ENCODE measurements at regions not wholly inside any gene's neighbourhood (a gene's known extent, or its start where the extent isn't known, plus 50 kb on each side); places are given as distances from the start of the nearest gene placed in this dataset.

DNA sequence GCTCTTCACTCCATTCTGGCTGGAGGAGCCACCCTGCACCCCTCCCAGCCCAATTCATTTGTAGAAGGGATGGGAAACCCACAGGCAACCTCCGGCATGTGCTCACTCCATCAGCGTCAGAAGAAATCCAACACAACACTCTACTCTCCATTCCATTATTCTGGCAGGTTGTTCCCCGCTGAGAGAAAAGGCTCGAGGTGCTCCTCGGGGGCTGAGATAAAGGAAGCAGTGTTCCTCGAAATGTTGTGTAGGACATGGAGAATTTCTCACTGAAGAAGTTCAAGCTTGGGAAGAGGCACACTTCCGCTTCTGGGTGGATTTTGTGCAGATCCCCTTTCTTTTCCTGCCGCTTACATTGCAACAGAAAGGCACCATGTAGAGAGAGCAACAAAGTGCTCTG is 355.0 kb upstream of the CFAP20DC start:
- Histone ChIP-seq H3K4me3 (ENCODE audit: low read length) (no peak overlapping the region), H3K27ac (ENCODE audit: low read depth, low read length) (no peak overlapping the region), H3K36me3 (ENCODE audit: control insufficient read depth in 2 of 3, insufficient read depth in 3 of 3, low read length in 3 of 3) (no peaks in the 10 kb centered on the region), H3K9me3 (ENCODE audit: control insufficient read depth in 2 of 3, low read length in 3 of 3) (no peaks in the 10 kb centered on the region), H3K27me3 (ENCODE audit: control insufficient read depth in 2 of 2, insufficient read depth in 2 of 2, low read length in 2 of 2) (no peaks in the 10 kb centered on the region), H3K4me1 (ENCODE audit: control insufficient read depth in 2 of 2, insufficient read depth in 2 of 2, low read length in 2 of 2) (peaks cover 0 to 8% of the 10 kb centered on the region in 2 donors)
- H3K9me3 Mint-ChIP-seq: peaks cover 0 to 5% (median 0%) of the 10 kb centered on the region in 11 donors
- POLR2A ChIA-PET: no interaction called here
- intact Hi-C loops (cut with micrococcal nuclease): loop anchor here in 1 of 2 donors (5.0 kb wide), 1 partner anchor 47 kb away; no protein-coding TSS in a partner anchor
- peaks cover 0 to 2% (median 0%) of the 10 kb centered on the region in 5 donors for H3K36me3 Mint-ChIP-seq
- no peak overlapping the region for H3K27ac Mint-ChIP-seq
- peaks cover 11 to 31% (median 21%) of the 10 kb centered on the region in 7 donors for H3K4me1 Mint-ChIP-seq
- no peak overlapping the region for H3K4me3 Mint-ChIP-seq
- no peak for ATAC-seq
- DNase-seq: no peak
- H3K27me3 Mint-ChIP-seq: no peaks in the 10 kb centered on the region
- CTCF ChIA-PET: no interaction called here

DNA sequence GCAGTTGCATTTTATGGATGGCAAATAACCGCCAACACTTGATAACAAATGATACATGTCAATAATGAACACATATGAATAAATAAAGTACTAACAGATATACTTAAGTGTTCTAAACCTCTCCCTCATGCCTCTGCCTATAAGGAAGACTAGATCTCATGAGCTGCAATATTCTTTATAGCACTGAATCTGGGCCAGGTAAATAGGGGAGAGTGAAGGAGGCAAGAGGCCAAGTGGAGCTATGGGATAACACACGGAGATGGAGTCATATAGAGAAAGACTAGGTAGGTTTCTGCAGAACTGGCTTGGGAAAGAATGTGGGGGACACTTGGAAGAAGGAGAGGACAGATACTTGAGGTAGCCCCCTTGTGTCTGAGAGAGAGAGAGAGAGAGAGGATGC is 354.2 kb upstream of the CFAP20DC start:
- no peaks in the 10 kb centered on the region for H3K27me3 ChIP-seq (ENCODE audit: control insufficient read depth in 2 of 2, insufficient read depth in 2 of 2, low read length in 2 of 2)
- H3K36me3 ChIP-seq (ENCODE audit: control insufficient read depth in 2 of 3, insufficient read depth in 3 of 3, low read length in 3 of 3): no peaks in the 10 kb centered on the region
- ATAC-seq (no peak), DNase-seq (no peak)
- no peaks in the 10 kb centered on the region for H3K9me3 ChIP-seq (ENCODE audit: control insufficient read depth in 2 of 3, low read length in 3 of 3)
- CTCF ChIA-PET: interaction anchor here (0.5 kb wide), 1 partner anchor 357 kb away, joined by 3 read pairs; no protein-coding TSS in a partner anchor
- no peak overlapping the region for H3K4me3 ChIP-seq (ENCODE audit: low read length)
- H3K4me1 ChIP-seq (ENCODE audit: control insufficient read depth in 2 of 2, insufficient read depth in 2 of 2, low read length in 2 of 2): peaks cover 0 to 8% of the 10 kb centered on the region in 2 donors
- Mint-ChIP-seq H3K4me3 (no peak overlapping the region), H3K27ac (peak overlapping the region in 1 of 9 donors; percentile 16), H3K4me1 (peaks cover 11 to 31% (median 21%) of the 10 kb centered on the region in 7 donors), H3K27me3 (no peaks in the 10 kb centered on the region), H3K9me3 (peaks cover 0 to 5% (median 0%) of the 10 kb centered on the region in 11 donors), H3K36me3 (peaks cover 0 to 4% (median 0%) of the 10 kb centered on the region in 5 donors)
- intact Hi-C loops (cut with micrococcal nuclease): no loop called here
- POLR2A ChIA-PET: no interaction called here
- no peak overlapping the region for H3K27ac ChIP-seq (ENCODE audit: low read depth, low read length)

DNA sequence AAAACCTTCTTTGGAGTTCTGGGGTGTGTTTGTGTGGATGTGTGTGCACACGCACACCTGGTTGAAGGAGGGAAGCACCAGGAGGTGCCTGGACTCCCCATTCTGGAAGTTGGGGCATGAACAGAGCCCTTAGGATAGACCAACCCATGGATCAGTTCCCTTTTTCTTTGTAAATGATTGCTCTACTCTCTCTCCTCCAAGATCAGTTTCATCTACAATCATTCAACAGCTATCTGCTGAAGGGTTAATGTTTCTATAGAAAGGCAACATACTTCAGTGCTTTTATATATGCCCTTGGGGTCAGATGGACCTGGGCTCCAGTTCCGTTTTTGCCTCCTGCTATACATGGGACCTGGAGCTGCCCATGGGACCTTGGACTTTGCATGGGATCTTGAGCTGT is 352.1 kb upstream of the CFAP20DC start:
- no peak overlapping the region for H3K4me3 ChIP-seq (ENCODE audit: low read length)
- DNase-seq: no peak
- ChIA-PET POLR2A (interaction anchor here (0.6 kb wide), 1 partner anchor 16 kb away, joined by 4 read pairs; no protein-coding TSS in a partner anchor), CTCF (no interaction called here)
- ATAC-seq: no peak
- peaks cover 0 to 5% (median 0%) of the 10 kb centered on the region in 5 donors for H3K36me3 Mint-ChIP-seq
- H3K9me3 ChIP-seq (ENCODE audit: control insufficient read depth in 2 of 3, low read length in 3 of 3): no peaks in the 10 kb centered on the region
- H3K27ac Mint-ChIP-seq: no peak overlapping the region
- H3K4me1 ChIP-seq (ENCODE audit: control insufficient read depth in 2 of 2, insufficient read depth in 2 of 2, low read length in 2 of 2): peaks cover 0 to 3% of the 10 kb centered on the region in 2 donors
- H3K27me3 ChIP-seq (ENCODE audit: control insufficient read depth in 2 of 2, insufficient read depth in 2 of 2, low read length in 2 of 2): no peaks in the 10 kb centered on the region
- H3K36me3 ChIP-seq (ENCODE audit: control insufficient read depth in 2 of 3, insufficient read depth in 3 of 3, low read length in 3 of 3): no peaks in the 10 kb centered on the region
- peaks cover 3 to 14% (median 5%) of the 10 kb centered on the region in 7 donors for H3K4me1 Mint-ChIP-seq
- peaks cover 0 to 4% (median 0%) of the 10 kb centered on the region in 5 donors for H3K27me3 Mint-ChIP-seq
- H3K9me3 Mint-ChIP-seq: peaks cover 0 to 7% (median 2%) of the 10 kb centered on the region in 11 donors
- intact Hi-C loops (cut with micrococcal nuclease): no loop called here
- H3K27ac ChIP-seq (ENCODE audit: low read depth, low read length): no peak overlapping the region
- H3K4me3 Mint-ChIP-seq: no peak overlapping the region

DNA sequence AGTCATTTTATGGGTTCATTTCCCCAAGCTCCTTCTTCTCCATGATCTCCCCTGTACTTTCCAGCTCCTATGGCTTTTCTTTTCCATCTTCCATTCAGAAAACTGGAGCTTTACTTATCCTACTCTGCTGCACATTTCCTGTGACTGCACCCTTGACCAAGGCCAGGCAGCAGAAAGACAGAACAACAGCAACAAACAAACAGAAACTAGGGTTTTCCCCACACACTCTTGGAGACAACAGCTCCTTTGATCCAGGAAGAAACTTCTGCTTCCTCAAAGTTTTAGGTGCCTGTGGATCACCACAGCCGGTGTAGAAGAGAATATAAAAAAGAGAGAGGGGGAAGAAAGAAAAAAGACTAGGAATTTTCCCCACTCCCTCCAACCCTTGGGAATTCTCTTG is 342.3 kb upstream of the CFAP20DC start:
- no peak for ATAC-seq
- Mint-ChIP-seq H3K27ac (peak overlapping the region in 1 of 9 donors; percentile 74), H3K9me3 (peaks cover 0 to 18% (median 5%) of the 10 kb centered on the region in 11 donors), H3K4me1 (peaks cover 0 to 36% (median 19%) of the 10 kb centered on the region in 7 donors), H3K36me3 (peaks cover 0 to 14% (median 10%) of the 10 kb centered on the region in 5 donors), H3K27me3 (peaks cover 0 to 3% (median 0%) of the 10 kb centered on the region in 5 donors), H3K4me3 (no peak overlapping the region)
- Histone ChIP-seq H3K27ac (ENCODE audit: low read depth, low read length) (no peak overlapping the region), H3K9me3 (ENCODE audit: control insufficient read depth in 2 of 3, low read length in 3 of 3) (no peaks in the 10 kb centered on the region), H3K4me3 (ENCODE audit: low read length) (no peak overlapping the region), H3K27me3 (ENCODE audit: control insufficient read depth in 2 of 2, insufficient read depth in 2 of 2, low read length in 2 of 2) (no peaks in the 10 kb centered on the region), H3K36me3 (ENCODE audit: control insufficient read depth in 2 of 3, insufficient read depth in 3 of 3, low read length in 3 of 3) (no peaks in the 10 kb centered on the region), H3K4me1 (ENCODE audit: control insufficient read depth in 2 of 2, insufficient read depth in 2 of 2, low read length in 2 of 2) (no peaks in the 10 kb centered on the region)
- no peak for DNase-seq
- intact Hi-C loops (cut with micrococcal nuclease): no loop called here
- CTCF ChIA-PET: interaction anchor here (0.6 to 1.1 kb wide), 2 partner anchors 11 to 726 kb away, joined by 3 read pairs; no protein-coding TSS in a partner anchor
- POLR2A ChIA-PET: interaction anchor here (0.6 to 1.5 kb wide), 3 partner anchors 11 to 125 kb away, joined by 3 read pairs; no protein-coding TSS in a partner anchor

DNA sequence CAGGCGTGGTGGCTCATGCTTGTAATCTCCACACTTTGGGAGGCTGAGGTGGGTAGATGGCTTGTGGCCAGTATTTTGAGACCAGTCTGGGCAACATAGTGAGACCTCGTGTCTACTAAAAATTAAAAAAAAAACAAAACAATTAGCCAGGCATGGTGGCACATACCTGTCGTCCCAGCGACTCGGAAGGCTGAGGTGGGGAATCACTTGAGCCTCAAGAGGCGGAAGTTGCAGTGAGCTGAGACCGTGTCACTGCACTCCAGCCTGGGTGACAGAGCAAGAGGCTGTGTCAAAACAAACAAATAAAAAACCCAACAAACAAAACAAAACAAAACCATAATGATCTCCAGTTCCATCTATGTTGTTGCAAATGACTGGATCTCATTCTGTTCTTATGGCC is 341.3 kb upstream of the CFAP20DC start:
- intact Hi-C loops (cut with micrococcal nuclease): no loop called here
- H3K4me3 Mint-ChIP-seq: no peak overlapping the region
- H3K27me3 Mint-ChIP-seq: peaks cover 0 to 3% (median 0%) of the 10 kb centered on the region in 5 donors
- peaks cover 2 to 45% (median 29%) of the 10 kb centered on the region in 7 donors for H3K4me1 Mint-ChIP-seq
- H3K36me3 Mint-ChIP-seq: peaks cover 0 to 13% (median 6%) of the 10 kb centered on the region in 5 donors
- ATAC-seq: no peak
- no peak for DNase-seq
- H3K4me1 ChIP-seq (ENCODE audit: control insufficient read depth in 2 of 2, insufficient read depth in 2 of 2, low read length in 2 of 2): no peaks in the 10 kb centered on the region
- peaks cover 0 to 14% (median under 1%) of the 10 kb centered on the region in 11 donors for H3K9me3 Mint-ChIP-seq
- ChIA-PET POLR2A (interaction anchor here (1.5 kb wide), 1 partner anchor 21 kb away, joined by 3 read pairs; no protein-coding TSS in a partner anchor), CTCF (no interaction called here)
- no peak overlapping the region for H3K27ac ChIP-seq (ENCODE audit: low read depth, low read length)
- no peak overlapping the region for H3K4me3 ChIP-seq (ENCODE audit: low read length)
- H3K27me3 ChIP-seq (ENCODE audit: control insufficient read depth in 2 of 2, insufficient read depth in 2 of 2, low read length in 2 of 2): no peaks in the 10 kb centered on the region
- H3K36me3 ChIP-seq (ENCODE audit: control insufficient read depth in 2 of 3, insufficient read depth in 3 of 3, low read length in 3 of 3): no peaks in the 10 kb centered on the region
- H3K27ac Mint-ChIP-seq: peak overlapping the region in 1 of 9 donors; percentile 14
- H3K9me3 ChIP-seq (ENCODE audit: control insufficient read depth in 2 of 3, low read length in 3 of 3): no peaks in the 10 kb centered on the region

DNA sequence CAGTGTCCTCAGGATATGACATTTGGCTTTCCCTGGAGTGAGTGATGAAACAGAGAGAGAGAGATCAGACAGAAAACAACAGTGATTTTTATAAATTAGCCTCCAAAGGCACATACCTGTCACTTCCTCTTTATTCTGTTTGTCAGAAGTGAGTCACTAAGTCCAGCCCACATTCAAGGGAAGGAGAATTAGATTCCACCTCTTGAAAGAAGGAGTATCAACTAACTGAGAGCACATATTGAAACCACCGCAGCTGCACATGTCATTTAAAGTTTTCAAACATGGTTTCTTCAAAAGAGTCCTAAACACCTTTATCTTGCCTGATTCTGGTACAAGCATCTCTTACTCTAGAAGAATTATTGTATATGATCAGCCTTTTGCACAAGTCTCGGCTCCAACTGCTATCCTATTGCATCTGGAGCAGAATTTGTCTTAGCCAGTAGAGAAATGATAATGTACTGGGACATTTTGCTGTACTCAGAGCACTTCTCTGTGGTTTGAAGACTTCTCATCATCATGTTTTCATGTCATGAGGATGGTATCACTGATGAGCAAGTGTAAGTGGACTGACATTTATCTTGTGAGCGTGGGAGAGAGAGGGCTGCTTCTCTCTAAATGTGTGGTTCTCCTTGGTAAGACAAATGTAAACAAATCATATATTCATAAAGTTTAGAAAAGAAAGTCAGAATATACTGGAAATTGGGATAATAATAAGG is 338.9 kb upstream of the CFAP20DC start:
- Histone ChIP-seq H3K4me3 (ENCODE audit: low read length) (no peak overlapping the region), H3K36me3 (ENCODE audit: control insufficient read depth in 2 of 3, insufficient read depth in 3 of 3, low read length in 3 of 3) (no peaks in the 10 kb centered on the region), H3K27ac (ENCODE audit: low read depth, low read length) (no peak overlapping the region), H3K4me1 (ENCODE audit: control insufficient read depth in 2 of 2, insufficient read depth in 2 of 2, low read length in 2 of 2) (no peaks in the 10 kb centered on the region), H3K27me3 (ENCODE audit: control insufficient read depth in 2 of 2, insufficient read depth in 2 of 2, low read length in 2 of 2) (no peaks in the 10 kb centered on the region), H3K9me3 (ENCODE audit: control insufficient read depth in 2 of 3, low read length in 3 of 3) (no peaks in the 10 kb centered on the region)
- POLR2A ChIA-PET: interaction anchor here (0.5 kb wide), 1 partner anchor 108 kb away, joined by 3 read pairs; no protein-coding TSS in a partner anchor
- DNase-seq (peak in 4 of 9 donors; percentile 10 to 19 (median 14)), ATAC-seq (peak; percentile 57)
- Mint-ChIP-seq H3K9me3 (peaks cover 0 to 12% (median 0%) of the 10 kb centered on the region in 11 donors), H3K4me3 (peak overlapping the region in 7 of 10 donors; percentile 8 to 48 (median 14)), H3K4me1 (peaks cover 3 to 62% (median 34%) of the 10 kb centered on the region in 7 donors), H3K36me3 (peaks cover 0 to 17% (median 0%) of the 10 kb centered on the region in 5 donors), H3K27me3 (peaks cover 0 to 3% (median 0%) of the 10 kb centered on the region in 5 donors), H3K27ac (peak overlapping the region in 8 of 9 donors; percentile 17 to 90 (median 46))
- CTCF ChIA-PET: no interaction called here
- intact Hi-C loops (cut with micrococcal nuclease): loop anchor here (2.0 to 10.0 kb wide), 5 partner anchors 38 to 1866 kb away; partner anchors contain the start of gene FHIT (in 1 of the 2)
